GM10248 (cell line): ENCODE measurements at regions not wholly inside any gene's neighbourhood (a gene's known extent, or its start where the extent isn't known, plus 50 kb on each side); places are given as distances from the start of the nearest gene placed in this dataset.
"Not testable (repeated sequence)": the region's sequence is repeated elsewhere in the genome, so short reads cannot be mapped to it uniquely, and the experiment has no call there.

ENCODE experiments used
- CTCF ChIA-PET: fragments of 300-600 bp; sonication (Branson Sonifier 250); formaldehyde crosslinking; extraction: SDS; loops from one replicate; lab custom pipeline; 2021; ENCODE audit warnings: antibody characterized with exemption; lab: Yijun Ruan, JAX
- POLR2A ChIA-PET: fragments of 350-650 bp; sonication (Branson Sonifier 250); formaldehyde crosslinking; extraction: SDS; loops from one replicate; lab custom pipeline; 2020; ENCODE audit warnings: antibody characterized with exemption; lab: Yijun Ruan, JAX
- DNase-seq: peaks from one replicate; pipeline ENCODE4 v3.0.0; 2012; ENCODE audit errors: extremely low spot score
- CTCF ChIP-seq: IDR thresholded peaks from 2 replicates; pipeline ENCODE4 v1.5.1; 2012; ENCODE audit warnings: mild to moderate bottlenecking, low read depth; ENCODE audit errors: extremely low read depth, missing control alignments, control extremely low read depth

- CTCF ChIA-PET = no interaction called here
- TF ChIP-seq CTCF = no peak
- POLR2A ChIA-PET = no interaction called here
- DNase-seq = no peak
Observed at GRCh38 chr22:27314276-27314807, 487.2 kb downstream of the MN1 start.

GRCh38 chr22:27315833-27316232 lies 485.7 kb downstream of the MN1 start:
- TF ChIP-seq CTCF = no peak
- CTCF ChIA-PET = no interaction called here

GRCh38 chr22:27317096-27317495 lies 484.5 kb downstream of the MN1 start:
- no peak for TF ChIP-seq CTCF
- DNase-seq = no peak
- ChIA-PET POLR2A (no interaction called here), CTCF (no interaction called here)

More at GRCh38 chr22:27315833-27316232, 485.7 kb downstream of the MN1 start:
- POLR2A ChIA-PET = no interaction called here
- DNase-seq = no peak

GRCh38 chr22:27317971-27318428 lies 483.6 kb downstream of the MN1 start:
- ChIA-PET POLR2A (no interaction called here), CTCF (no interaction called here)
- no peak for DNase-seq
- TF ChIP-seq CTCF = no peak

- ChIA-PET CTCF (no interaction called here), POLR2A (no interaction called here)
- no peak for DNase-seq
- no peak for TF ChIP-seq CTCF
Observed at GRCh38 chr22:27318516-27318915, 483.0 kb downstream of the MN1 start.

GRCh38 chr22:27323661-27324060 lies 477.9 kb downstream of the MN1 start:
- DNase-seq = no peak
- ChIA-PET CTCF (no interaction called here), POLR2A (no interaction called here)
- TF ChIP-seq CTCF = no peak

- POLR2A ChIA-PET, CTCF ChIA-PET, DNase-seq: not testable (repeated sequence)
Observed at GRCh38 chr22:27324908-27325307, 476.6 kb downstream of the MN1 start.
